ENCODE measurements at regions not wholly inside any gene's neighbourhood (a gene's known extent, or its start where the extent isn't known, plus 50 kb on each side); places are given as distances from the start of the nearest gene placed in this dataset.

DNA sequence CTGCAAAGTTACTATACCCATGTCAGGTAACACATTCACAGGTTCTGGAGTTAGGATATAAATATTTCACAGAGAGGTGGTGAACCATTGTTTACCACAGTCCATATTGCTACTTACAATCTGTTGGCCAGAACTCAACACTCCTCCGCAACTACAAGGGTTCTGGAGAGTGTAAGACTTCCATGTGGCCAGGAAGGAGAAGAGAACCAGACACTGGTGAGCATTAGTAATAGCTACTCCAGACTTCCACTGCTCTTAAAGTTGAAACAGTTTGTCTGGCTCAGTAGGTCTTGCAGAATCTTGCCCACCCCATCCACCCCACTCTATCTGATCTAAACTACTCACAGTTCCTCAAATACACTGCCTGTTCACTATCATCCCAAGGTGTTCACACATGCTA, 369.6 kb downstream of the DUSP6 start:
- intact Hi-C loops (cut with DNase I) = no loop called here
- no peak for TF ChIP-seq CTCF (IDR thresholded peaks at IDR 0.05)
- DNase-seq (ENCODE audit: low spot score in 2 of 2) = no peak
- Histone ChIP-seq H3K9me3 (no peaks in the 10 kb centered on the region), H3K27ac (no peak overlapping the region), H3K4me3 (no peak overlapping the region), H3K4me1 (no peaks in the 10 kb centered on the region), H3K36me3 (no peaks in the 10 kb centered on the region), H3K27me3 (no peaks in the 10 kb centered on the region)

- no peak overlapping the region for H3K27ac ChIP-seq
- intact Hi-C loops (cut with DNase I) = no loop called here
- H3K36me3 ChIP-seq = no peaks in the 10 kb centered on the region
- no peak for DNase-seq (ENCODE audit: low spot score in 2 of 2)
- no peaks in the 10 kb centered on the region for H3K9me3 ChIP-seq
- no peak overlapping the region for H3K4me3 ChIP-seq
- TF ChIP-seq CTCF (IDR thresholded peaks at IDR 0.05) = no peak
- no peaks in the 10 kb centered on the region for H3K4me1 ChIP-seq
- no peaks in the 10 kb centered on the region for H3K27me3 ChIP-seq
Observed at GRCh38 chr12:88977115-88977514, 375.2 kb downstream of the DUSP6 start.

DNA sequence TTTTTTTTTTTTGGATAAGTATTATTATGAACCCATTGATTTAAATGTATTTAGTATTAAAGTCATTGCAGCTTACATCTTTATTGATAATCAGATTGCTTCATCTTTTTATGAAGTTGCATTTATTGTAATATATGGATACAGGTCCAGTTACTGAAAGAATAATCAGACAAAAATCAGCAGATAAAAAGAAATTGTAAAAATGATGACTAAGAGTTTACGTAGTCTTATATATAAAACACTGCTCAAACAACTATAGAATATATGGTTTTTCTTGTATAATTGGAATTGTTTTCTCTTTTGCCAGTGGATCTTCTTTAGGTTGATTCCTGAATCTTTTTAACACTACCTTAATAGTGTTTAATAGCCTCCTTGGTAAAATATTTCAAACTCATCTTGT, 378.3 kb downstream of the DUSP6 start:
- intact Hi-C loops (cut with DNase I) = no loop called here
- H3K27me3 ChIP-seq = no peaks in the 10 kb centered on the region
- H3K4me3 ChIP-seq = no peak overlapping the region
- H3K9me3 ChIP-seq = no peaks in the 10 kb centered on the region
- H3K36me3 ChIP-seq = no peaks in the 10 kb centered on the region
- TF ChIP-seq CTCF (IDR thresholded peaks at IDR 0.05) = no peak
- no peaks in the 10 kb centered on the region for H3K4me1 ChIP-seq
- DNase-seq (ENCODE audit: low spot score in 2 of 2) = no peak
- H3K27ac ChIP-seq = no peak overlapping the region

DNA sequence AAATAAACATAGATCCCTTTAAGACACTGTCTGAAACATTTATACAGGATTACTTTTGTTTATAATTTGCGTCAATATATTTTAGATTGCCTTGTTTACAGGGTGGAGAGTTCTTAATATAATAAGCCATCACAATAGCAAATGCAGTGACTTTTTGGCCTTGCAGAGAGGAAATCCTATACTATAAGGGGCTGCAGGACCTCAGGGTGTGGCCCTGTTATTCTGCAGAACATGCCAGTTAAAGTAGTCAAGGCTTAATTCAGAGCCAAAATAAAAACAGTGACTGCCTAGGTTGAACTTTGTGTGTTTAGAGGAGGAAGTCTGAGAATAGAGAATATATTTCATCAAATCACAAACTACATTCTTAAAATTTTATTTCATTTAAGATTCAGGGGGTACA, 381.6 kb downstream of the DUSP6 start:
- intact Hi-C loops (cut with DNase I) = no loop called here
- no peaks in the 10 kb centered on the region for H3K4me1 ChIP-seq
- H3K27ac ChIP-seq = no peak overlapping the region
- H3K36me3 ChIP-seq = no peaks in the 10 kb centered on the region
- no peak for DNase-seq (ENCODE audit: low spot score in 2 of 2)
- H3K4me3 ChIP-seq = no peak overlapping the region
- no peaks in the 10 kb centered on the region for H3K27me3 ChIP-seq
- no peak for TF ChIP-seq CTCF (IDR thresholded peaks at IDR 0.05)
- H3K9me3 ChIP-seq = no peaks in the 10 kb centered on the region

GRCh38 chr12:88969127-88969526, 383.2 kb downstream of the DUSP6 start:
- Histone ChIP-seq H3K4me3 (no peak overlapping the region), H3K27me3 (no peaks in the 10 kb centered on the region), H3K36me3 (no peaks in the 10 kb centered on the region), H3K27ac (no peak overlapping the region), H3K9me3 (no peaks in the 10 kb centered on the region), H3K4me1 (no peaks in the 10 kb centered on the region)
- DNase-seq (ENCODE audit: low spot score in 2 of 2) = no peak
- intact Hi-C loops (cut with DNase I) = no loop called here
- TF ChIP-seq CTCF (IDR thresholded peaks at IDR 0.05) = no peak

DNA sequence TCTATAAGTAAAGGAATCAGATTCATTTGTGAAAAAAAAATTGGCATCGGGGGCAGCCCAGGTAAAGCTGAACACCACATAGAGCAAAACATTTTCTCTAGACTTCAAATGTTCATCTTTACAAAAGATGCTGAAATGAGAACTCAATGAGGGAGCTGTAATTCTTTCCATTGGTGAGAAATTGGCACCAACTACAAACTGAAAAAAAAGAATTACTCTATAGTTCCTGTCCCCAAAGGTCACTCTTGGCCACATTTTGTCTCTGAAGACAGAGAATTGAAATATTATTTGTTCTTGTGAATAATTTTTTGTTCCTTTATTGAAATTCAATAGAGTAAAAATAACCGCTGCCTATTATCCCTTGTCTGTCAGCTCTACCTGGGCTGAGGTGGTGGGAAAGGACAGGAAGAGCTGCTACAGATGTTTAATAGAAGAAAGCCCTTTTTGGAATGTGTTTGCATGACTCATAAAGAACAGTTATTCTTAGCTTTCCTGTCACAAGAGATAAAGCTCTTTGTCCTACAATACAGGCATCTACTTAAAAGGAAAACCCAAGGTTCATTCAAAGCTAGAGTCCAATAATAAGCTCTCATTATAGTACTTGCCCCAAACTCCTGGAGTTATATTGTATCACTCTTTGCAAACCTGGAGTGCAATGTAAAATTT, 380.1 kb upstream of the KITLG start:
- H3K4me1 ChIP-seq = no peaks in the 10 kb centered on the region
- TF ChIP-seq CTCF (IDR thresholded peaks at IDR 0.05) = no peak
- no peaks in the 10 kb centered on the region for H3K9me3 ChIP-seq
- no peak for DNase-seq (ENCODE audit: low spot score in 2 of 2)
- no peak overlapping the region for H3K4me3 ChIP-seq
- no peak overlapping the region for H3K27ac ChIP-seq
- intact Hi-C loops (cut with DNase I) = no loop called here
- no peaks in the 10 kb centered on the region for H3K36me3 ChIP-seq
- no peaks in the 10 kb centered on the region for H3K27me3 ChIP-seq
